HG02852 (cell line): ENCODE measurements at regions not wholly inside any gene's neighbourhood (a gene's known extent, or its start where the extent isn't known, plus 50 kb on each side); places are given as distances from the start of the nearest gene placed in this dataset.
"Not testable (repeated sequence)": the region's sequence is repeated elsewhere in the genome, so short reads cannot be mapped to it uniquely, and the experiment has no call there.

Source experiments
- ATAC-seq: cut with Tn5 transposase; IDR thresholded peaks from one replicate; pipeline ENCODE4 v1.9.1; 2021; ENCODE audit warnings: mild to moderate bottlenecking, moderate library complexity; ENCODE audit not compliant: unreplicated experiment

- ATAC-seq, result not testable (repeated sequence)
Measured at GRCh38 chr5:110278449-110278848, 448.0 kb downstream of the TMEM232 start.

GRCh38 chr5:110284121-110284520, 442.4 kb downstream of the TMEM232 start:
- ATAC-seq, result not testable (repeated sequence)

GRCh38 chr5:110288766-110289511, 437.5 kb downstream of the TMEM232 start:
- ATAC-seq, result no peak

GRCh38 chr5:110289512-110289810, 437.0 kb downstream of the TMEM232 start:
- ATAC-seq, result no peak

- ATAC-seq, result no peak
Measured at GRCh38 chr5:110290542-110290941, 435.9 kb downstream of the TMEM232 start.

- no peak for ATAC-seq
Measured at GRCh38 chr5:110294281-110294680, 432.2 kb downstream of the TMEM232 start.

- ATAC-seq, result no peak
Measured at GRCh38 chr5:110297152-110297670, 429.3 kb downstream of the TMEM232 start.

- ATAC-seq, result no peak
Measured at GRCh38 chr5:110304176-110304575, 422.3 kb downstream of the TMEM232 start.

GRCh38 chr5:110306650-110307049, 419.8 kb downstream of the TMEM232 start:
- no peak for ATAC-seq

GRCh38 chr5:110309222-110309621, 417.2 kb downstream of the TMEM232 start:
- ATAC-seq, result no peak

- not testable (repeated sequence) for ATAC-seq
Measured at GRCh38 chr5:110316566-110316965, 409.9 kb downstream of the TMEM232 start.

- peak; percentile 68 for ATAC-seq
Measured at GRCh38 chr5:110321117-110321516, 405.4 kb downstream of the TMEM232 start.

- ATAC-seq, result no peak
Measured at GRCh38 chr5:110323357-110323756, 403.1 kb downstream of the TMEM232 start.

GRCh38 chr5:110323832-110324231, 402.6 kb downstream of the TMEM232 start:
- ATAC-seq, result no peak

GRCh38 chr5:110324876-110325275, 401.6 kb downstream of the TMEM232 start:
- no peak for ATAC-seq

GRCh38 chr5:110329955-110330525, 396.4 kb downstream of the TMEM232 start:
- ATAC-seq, result no peak

- no peak for ATAC-seq
Measured at GRCh38 chr5:110333384-110333783, 393.1 kb downstream of the TMEM232 start.

- ATAC-seq, result no peak
Measured at GRCh38 chr5:110335361-110336066, 391.0 kb downstream of the TMEM232 start.

GRCh38 chr5:110338341-110339083, 388.0 kb downstream of the TMEM232 start:
- no peak for ATAC-seq

GRCh38 chr5:110339399-110339798, 387.1 kb downstream of the TMEM232 start:
- ATAC-seq, result no peak

GRCh38 chr5:110341836-110342235, 384.6 kb downstream of the TMEM232 start:
- ATAC-seq, result no peak
